ENCODE measurements at regions not wholly inside any gene's neighbourhood (a gene's known extent, or its start where the extent isn't known, plus 50 kb on each side); places are given as distances from the start of the nearest gene placed in this dataset.

GRCh38 chr17:73896966-73897365 is 252.7 kb upstream of the SDK2 start:
- ATAC-seq (no peak), DNase-seq (ENCODE audit: low read depth, low spot score) (no peak)
- CTCF ChIA-PET, result no interaction called here
- no peak overlapping the region for H3K27ac ChIP-seq (ENCODE audit: low read depth, low read length)
- no peaks in the 10 kb centered on the region for H3K36me3 ChIP-seq (ENCODE audit: control insufficient read depth in 1 of 2, insufficient read depth in 2 of 2, low read length in 2 of 2)
- intact Hi-C loops (cut with micrococcal nuclease), result no loop called here
- H3K4me2 ChIP-seq (ENCODE audit: low read length), result no peak overlapping the region
- no peaks in the 10 kb centered on the region for H3K79me2 ChIP-seq (ENCODE audit: insufficient read depth, low read length)
- H3K9ac ChIP-seq (ENCODE audit: low read length), result no peak overlapping the region
- H3K9me3 ChIP-seq (ENCODE audit: control insufficient read depth in 1 of 2, insufficient read depth in 1 of 2, low read depth in 1 of 2, low read length in 2 of 2), result no peaks in the 10 kb centered on the region
- no peaks in the 10 kb centered on the region for H3K9me2 ChIP-seq (ENCODE audit: insufficient read depth)
- no TSS peak for BruUV-seq (replicated peaks)
- no peaks in the 10 kb centered on the region for H3K4me1 ChIP-seq (ENCODE audit: control insufficient read depth in 1 of 2, insufficient read depth in 2 of 2, low read length in 2 of 2)
- TF ChIP-seq REST (IDR thresholded peaks at IDR 0.05; ENCODE audit: low read depth) (no peak), RAD21 (IDR thresholded peaks at IDR 0.05; ENCODE audit: low read depth) (no peak), MAX (IDR thresholded peaks at IDR 0.05) (no peak), TCF7L2 (IDR thresholded peaks at IDR 0.05; ENCODE audit: borderline replicate concordance, extremely low read depth, insufficient read depth, insufficient read length) (no peak), CEBPB (IDR thresholded peaks at IDR 0.05; ENCODE audit: low read depth) (no peak), SIN3A (IDR thresholded peaks at IDR 0.05; ENCODE audit: low read depth) (no peak), EZH2phosphoT487 (IDR thresholded peaks at IDR 0.05; ENCODE audit: borderline replicate concordance) (no peak), ATF3 (IDR thresholded peaks at IDR 0.05) (no peak), YY1 (IDR thresholded peaks at IDR 0.05; ENCODE audit: extremely low read depth, insufficient replicate concordance, low read depth, low read length) (no peak), ZFX (IDR thresholded peaks at IDR 0.05) (no peak), CBX3 (IDR thresholded peaks at IDR 0.05; ENCODE audit: low read depth) (no peak), SRF (IDR thresholded peaks at IDR 0.05; ENCODE audit: low read depth) (no peak), CTCF (IDR thresholded peaks at IDR 0.05 in 2 of 3, conservative IDR thresholded peaks at IDR 0.05 in 1 of 3; ENCODE audit: borderline replicate concordance in 1 of 3, insufficient read depth in 1 of 3, low read depth in 2 of 3, low read length in 2 of 3) (no peak), JUND (IDR thresholded peaks at IDR 0.05) (no peak), SP1 (IDR thresholded peaks at IDR 0.05; ENCODE audit: low read depth) (no peak), POLR2AphosphoS5 (IDR thresholded peaks at IDR 0.05; ENCODE audit: low read depth, low read length) (no peak)
- RAD21 ChIA-PET (ENCODE audit: low non-redundant PET in 1 of 2, low total read pairs in 2 of 2, uncharacterized antibody in 2 of 2, unreplicated experiment in 2 of 2), result no interaction called here
- no peak overlapping the region for H2AFZ ChIP-seq (ENCODE audit: low read depth, low read length, poor library complexity, severe bottlenecking)
- POLR2A ChIA-PET, result no interaction called here
- H4K20me1 ChIP-seq (ENCODE audit: insufficient read depth), result no peaks in the 10 kb centered on the region
- peaks cover 43% of the 10 kb centered on the region for H3K27me3 ChIP-seq (ENCODE audit: insufficient read depth, low read length)
- H3K4me3 ChIP-seq (replicated peaks in 1 of 2; ENCODE audit: low read depth in 1 of 2, low read length in 2 of 2), result no peak overlapping the region

Measured in HCT116 (cell line).